Spleen (tissue), 11 donors: ENCODE measurements at regions not wholly inside any gene's neighbourhood (a gene's known extent, or its start where the extent isn't known, plus 50 kb on each side); places are given as distances from the start of the nearest gene placed in this dataset.

Experiments
- DNase-seq: peaks from one replicate; pipeline ENCODE4 v3.0.0-alpha.2; 2020
- H3K27ac ChIP-seq, 8 donors: fragments of 200-600 bp; sonication (generic) in 7 of 8; 1 replicate in 4 of 8; 2 replicates in 4 of 8; pipeline versions ENCODE4 v1.5.0 to v1.8.0; 2016 to 2021; ENCODE audit warnings: inconsistent platforms in 4 of 8, mild to moderate bottlenecking in 4 of 8, moderate library complexity in 1 of 8
- H3K27me3 ChIP-seq, 7 donors: fragments of 200-600 bp; sonication (generic) in 6 of 7; replicated peaks in 1 of 7; 1 replicate in 4 of 7; 2 replicates in 3 of 7; pipeline versions ENCODE4 v1.5.0 to v1.8.0; 2016 to 2021; ENCODE audit warnings: inconsistent platforms in 3 of 7, mild to moderate bottlenecking in 1 of 7
- H3K36me3 ChIP-seq, 6 donors: fragments of 200-600 bp; sonication (generic) in 5 of 6; 1 replicate in 4 of 6; 2 replicates in 2 of 6; pipeline versions ENCODE4 v1.5.0 to v1.8.0; 2016 to 2021; ENCODE audit warnings: inconsistent platforms in 2 of 6
- H3K4me1 ChIP-seq, 6 donors: fragments of 200-600 bp; sonication (generic) in 5 of 6; 1 replicate in 3 of 6; 2 replicates in 3 of 6; pipeline versions ENCODE4 v1.5.0 to v1.8.0; 2016 to 2021; ENCODE audit warnings: inconsistent platforms in 3 of 6
- H3K4me3 ChIP-seq, 8 donors: fragments of 200-600 bp; sonication (generic) in 7 of 8; 1 replicate in 4 of 8; 2 replicates in 4 of 8; pipeline versions ENCODE4 v1.5.0 to v1.8.0; 2016 to 2021; ENCODE audit warnings: inconsistent platforms in 4 of 8, mild to moderate bottlenecking in 4 of 8, moderate library complexity in 2 of 8
- H3K9me3 ChIP-seq, 8 donors: fragments of 200-600 bp; sonication (generic) in 7 of 8; 1 replicate in 4 of 8; 2 replicates in 4 of 8; pipeline versions ENCODE4 v1.5.0 to v1.8.0; 2016 to 2021; ENCODE audit warnings: inconsistent platforms in 4 of 8
- CTCF ChIP-seq, 11 experiments: fragments of 200-600 bp in 7 of 11; fragments of 450-650 bp in 4 of 11; sonication (generic) in 4 of 11; IDR thresholded peaks in 8 of 11; conservative IDR thresholded peaks in 3 of 11; 1 replicate in 7 of 11; 2 replicates in 4 of 11; pipeline versions ENCODE4 v1.4.0 to v1.8.0; 2016 to 2021; ENCODE audit warnings: antibody characterized with exemption in 11 of 11, inconsistent platforms in 4 of 11, mild to moderate bottlenecking in 1 of 11
- POLR2A ChIP-seq, 3 donors: fragments of 450-650 bp; IDR thresholded peaks; one replicate each; pipeline ENCODE4 v1.5.1; 2017; ENCODE audit warnings: antibody characterized with exemption in 3 of 3, mild to moderate bottlenecking in 1 of 3
- POLR2AphosphoS5 ChIP-seq, 3 donors: sonication (generic); formaldehyde crosslinking; IDR thresholded peaks; one replicate each; pipeline ENCODE4 v1.5.1; 2017; ENCODE audit warnings: antibody characterized with exemption in 3 of 3
- WGBS, 5 donors: extraction: QIAGEN DNeasy Blood & Tissue Kit in 3 of 5; methylation state at CpG; one replicate each; pipeline versions ENCODE4 v1.1.5 to v1.1.7; 2013 to 2018; 5-methylcytosine and 5-hydroxymethylcytosine counted together
- intact Hi-C: fragments of 100-400 bp; cut with DNase I; formaldehyde crosslinking; loops from one replicate; pipeline ENCODE4 v1.15.0; 2023; ENCODE audit warnings: low total_unique reads
- donor health status: healthy with polysubstance abuse.
- donor health status: DM: no; HTN: no; CAD: no; lungs with moderate emphysema.
- donor health status: DM: no; HTN: no; CAD: no.
- donor health status: Bipolar disorder and iron deficiency.
- donor health status: healthy.
- donor health status: DM: no; HTN: no; CAD: no.
- donor health status: DM: yes; HTN: yes; CAD: no.

GRCh38 chr9:2934241-2934650 lies 90.4 kb upstream of the PUM3 start:
- no peak overlapping the region for H3K27ac ChIP-seq
- no peaks in the 10 kb centered on the region for H3K4me1 ChIP-seq
- no peak overlapping the region for H3K4me3 ChIP-seq
- TF ChIP-seq POLR2A (IDR thresholded peaks at IDR 0.05) (no peak), CTCF (IDR thresholded peaks at IDR 0.05 in 8 of 11, conservative IDR thresholded peaks at IDR 0.05 in 3 of 11) (no peak), POLR2AphosphoS5 (IDR thresholded peaks at IDR 0.05) (no peak)
- peaks cover 0 to 4% (median 0%) of the 10 kb centered on the region in 7 donors for H3K27me3 ChIP-seq
- 66 to 82% (median 81%) methylated on average over 4 to 7 of the region's 7 CpGs for WGBS, 5 donors
- no peak for DNase-seq
- H3K9me3 ChIP-seq = peaks cover 0 to 10% (median 0%) of the 10 kb centered on the region in 8 donors
- intact Hi-C loops = no loop called here
- H3K36me3 ChIP-seq = no peaks in the 10 kb centered on the region

GRCh38 chr9:2933165-2934095 lies 89.5 kb upstream of the PUM3 start:
- Histone ChIP-seq H3K4me1 (no peaks in the 10 kb centered on the region), H3K9me3 (peaks cover 0 to 10% (median 0%) of the 10 kb centered on the region in 8 donors), H3K4me3 (no peak overlapping the region), H3K27ac (no peak overlapping the region), H3K36me3 (no peaks in the 10 kb centered on the region), H3K27me3 (peaks cover 0 to 4% (median 0%) of the 10 kb centered on the region in 7 donors)
- WGBS, 5 donors = 91 to 97% (median 94%) methylated on average over 36 to 47 of the region's 47 CpGs
- peak; percentile 66 for DNase-seq
- TF ChIP-seq CTCF (IDR thresholded peaks at IDR 0.05 in 8 of 11, conservative IDR thresholded peaks at IDR 0.05 in 3 of 11) (no peak), POLR2A (IDR thresholded peaks at IDR 0.05) (no peak), POLR2AphosphoS5 (IDR thresholded peaks at IDR 0.05) (no peak)
- intact Hi-C loops = no loop called here

GRCh38 chr9:2928411-2928810 lies 84.5 kb upstream of the PUM3 start:
- Histone ChIP-seq H3K36me3 (no peaks in the 10 kb centered on the region), H3K4me1 (no peaks in the 10 kb centered on the region), H3K4me3 (no peak overlapping the region), H3K9me3 (peaks cover 0 to 16% (median 0%) of the 10 kb centered on the region in 8 donors), H3K27me3 (peaks cover 0 to 6% (median 0%) of the 10 kb centered on the region in 7 donors), H3K27ac (no peak overlapping the region)
- WGBS, 5 donors = 78 to 95% (median 81%) methylated on average over 3 of the region's 3 CpGs
- TF ChIP-seq POLR2A (IDR thresholded peaks at IDR 0.05) (no peak), CTCF (IDR thresholded peaks at IDR 0.05 in 8 of 11, conservative IDR thresholded peaks at IDR 0.05 in 3 of 11) (no peak), POLR2AphosphoS5 (IDR thresholded peaks at IDR 0.05) (no peak)
- no peak for DNase-seq
- intact Hi-C loops = no loop called here

- intact Hi-C loops = no loop called here
- H3K4me1 ChIP-seq = no peaks in the 10 kb centered on the region
- H3K36me3 ChIP-seq = no peaks in the 10 kb centered on the region
- peaks cover 0 to 12% (median 0%) of the 10 kb centered on the region in 8 donors for H3K9me3 ChIP-seq
- H3K27ac ChIP-seq = no peak overlapping the region
- no peak for DNase-seq
- H3K27me3 ChIP-seq = peaks cover 0 to 11% (median 0%) of the 10 kb centered on the region in 7 donors
- no peak overlapping the region for H3K4me3 ChIP-seq
- no peak for TF ChIP-seq POLR2AphosphoS5 (IDR thresholded peaks at IDR 0.05)
- TF ChIP-seq CTCF (IDR thresholded peaks at IDR 0.05 in 8 of 11, conservative IDR thresholded peaks at IDR 0.05 in 3 of 11) = no peak
- TF ChIP-seq POLR2A (IDR thresholded peaks at IDR 0.05) = no peak
- WGBS, 5 donors = 88 to 94% (median 90%) methylated on average over 5 of the region's 5 CpGs
Measured at GRCh38 chr9:2925016-2925415, 81.1 kb upstream of the PUM3 start.
